ENCODE measurements at regions not wholly inside any gene's neighbourhood (a gene's known extent, or its start where the extent isn't known, plus 50 kb on each side); places are given as distances from the start of the nearest gene placed in this dataset.

- in situ Hi-C loops (cut with MboI) = no loop called here
- 48 to 58% methylated on average over 4 of the region's 4 CpGs for WGBS, 2 experiments (ENCODE audit: low coverage in 1 of 2, low lambda C conversion rate in 2 of 2, missing lambda C conversion rate in 2 of 2)
Measured at GRCh38 chr11:11089805-11090204, 232.0 kb upstream of the ZBED5 start.

GRCh38 chr11:11086979-11087378, 229.1 kb upstream of the ZBED5 start:
- Histone ChIP-seq H4K20me1 (ENCODE audit: insufficient read depth) (no peaks in the 10 kb centered on the region), H3K79me2 (ENCODE audit: insufficient read depth) (no peaks in the 10 kb centered on the region), H3K9ac (no peak overlapping the region), H3K27ac (no peak overlapping the region), H2AFZ (no peak overlapping the region), H3K9me2 (ENCODE audit: insufficient read depth) (no peaks in the 10 kb centered on the region), H3K36me3 (ENCODE audit: low read depth) (no peaks in the 10 kb centered on the region), H3K9me3 (ENCODE audit: low read depth) (no peaks in the 10 kb centered on the region), H3K4me2 (ENCODE audit: unreplicated experiment) (no peak overlapping the region), H3K27me3 (replicated peaks; ENCODE audit: insufficient read depth) (peaks cover 34% of the 10 kb centered on the region), H3K4me1 (ENCODE audit: insufficient read depth) (no peaks in the 10 kb centered on the region), H3K4me3 (no peak overlapping the region), H3F3A (ENCODE audit: insufficient read depth) (no peaks in the 10 kb centered on the region)
- in situ Hi-C loops (cut with MboI) = no loop called here
- DNase-seq = no peak
- TF ChIP-seq EZH2phosphoT487 (IDR thresholded peaks at IDR 0.05; ENCODE audit: insufficient read depth, low read depth) (no peak), EZH2 (IDR thresholded peaks at IDR 0.05; ENCODE audit: insufficient read depth, poor library complexity, severe bottlenecking) (no peak)
- 43 to 61% methylated on average over 2 of the region's 2 CpGs for WGBS, 2 experiments (ENCODE audit: low coverage in 1 of 2, low lambda C conversion rate in 2 of 2, missing lambda C conversion rate in 2 of 2)

More at GRCh38 chr11:11089805-11090204, 232.0 kb upstream of the ZBED5 start:
- Histone ChIP-seq H3K27ac (no peak overlapping the region), H3K36me3 (ENCODE audit: low read depth) (no peaks in the 10 kb centered on the region), H4K20me1 (ENCODE audit: insufficient read depth) (no peaks in the 10 kb centered on the region), H3K4me2 (ENCODE audit: unreplicated experiment) (no peak overlapping the region), H3K4me1 (ENCODE audit: insufficient read depth) (no peaks in the 10 kb centered on the region), H3K9me3 (ENCODE audit: low read depth) (no peaks in the 10 kb centered on the region), H3K9me2 (ENCODE audit: insufficient read depth) (no peaks in the 10 kb centered on the region), H2AFZ (no peak overlapping the region), H3K27me3 (replicated peaks; ENCODE audit: insufficient read depth) (peaks cover 28% of the 10 kb centered on the region; the same call in 1 of the 2 replicates), H3K4me3 (no peak overlapping the region), H3F3A (ENCODE audit: insufficient read depth) (no peaks in the 10 kb centered on the region), H3K79me2 (ENCODE audit: insufficient read depth) (no peaks in the 10 kb centered on the region), H3K9ac (no peak overlapping the region)
- no peak for DNase-seq
- TF ChIP-seq EZH2phosphoT487 (IDR thresholded peaks at IDR 0.05; ENCODE audit: insufficient read depth, low read depth) (no peak), EZH2 (IDR thresholded peaks at IDR 0.05; ENCODE audit: insufficient read depth, poor library complexity, severe bottlenecking) (no peak)

GRCh38 chr11:11085580-11085979, 227.7 kb upstream of the ZBED5 start:
- in situ Hi-C loops (cut with MboI) = no loop called here
- TF ChIP-seq EZH2phosphoT487 (IDR thresholded peaks at IDR 0.05; ENCODE audit: insufficient read depth, low read depth) (no peak), EZH2 (IDR thresholded peaks at IDR 0.05; ENCODE audit: insufficient read depth, poor library complexity, severe bottlenecking) (no peak)
- H3K27me3 ChIP-seq (replicated peaks; ENCODE audit: insufficient read depth) = peaks cover 47% of the 10 kb centered on the region
- H3K79me2 ChIP-seq (ENCODE audit: insufficient read depth) = no peaks in the 10 kb centered on the region
- H3K9me3 ChIP-seq (ENCODE audit: low read depth) = no peaks in the 10 kb centered on the region
- H3K36me3 ChIP-seq (ENCODE audit: low read depth) = no peaks in the 10 kb centered on the region
- no peaks in the 10 kb centered on the region for H3K4me1 ChIP-seq (ENCODE audit: insufficient read depth)
- no peaks in the 10 kb centered on the region for H4K20me1 ChIP-seq (ENCODE audit: insufficient read depth)
- no peak overlapping the region for H3K9ac ChIP-seq
- no peak overlapping the region for H3K4me3 ChIP-seq
- no peak overlapping the region for H2AFZ ChIP-seq
- no peak for DNase-seq
- no peak overlapping the region for H3K4me2 ChIP-seq (ENCODE audit: unreplicated experiment)
- no peaks in the 10 kb centered on the region for H3F3A ChIP-seq (ENCODE audit: insufficient read depth)
- H3K27ac ChIP-seq = no peak overlapping the region
- H3K9me2 ChIP-seq (ENCODE audit: insufficient read depth) = no peaks in the 10 kb centered on the region

GRCh38 chr11:11084337-11084736, 226.5 kb upstream of the ZBED5 start:
- no peaks in the 10 kb centered on the region for H3K36me3 ChIP-seq (ENCODE audit: low read depth)
- no peak for DNase-seq
- H3K4me1 ChIP-seq (ENCODE audit: insufficient read depth) = no peaks in the 10 kb centered on the region
- H3K4me3 ChIP-seq = no peak overlapping the region
- H2AFZ ChIP-seq = no peak overlapping the region
- H3K9me2 ChIP-seq (ENCODE audit: insufficient read depth) = no peaks in the 10 kb centered on the region
- no peak overlapping the region for H3K9ac ChIP-seq
- TF ChIP-seq EZH2 (IDR thresholded peaks at IDR 0.05; ENCODE audit: insufficient read depth, poor library complexity, severe bottlenecking) (no peak), EZH2phosphoT487 (IDR thresholded peaks at IDR 0.05; ENCODE audit: insufficient read depth, low read depth) (no peak)
- H3K27me3 ChIP-seq (replicated peaks; ENCODE audit: insufficient read depth) = peaks cover 58% of the 10 kb centered on the region
- no peak overlapping the region for H3K27ac ChIP-seq
- H3K9me3 ChIP-seq (ENCODE audit: low read depth) = no peaks in the 10 kb centered on the region
- no peaks in the 10 kb centered on the region for H4K20me1 ChIP-seq (ENCODE audit: insufficient read depth)
- WGBS, 2 experiments (ENCODE audit: low coverage in 1 of 2, low lambda C conversion rate in 2 of 2, missing lambda C conversion rate in 2 of 2) = 22 to 30% methylated on average over 1 of the region's 1 CpG
- no peaks in the 10 kb centered on the region for H3F3A ChIP-seq (ENCODE audit: insufficient read depth)
- in situ Hi-C loops (cut with MboI) = no loop called here
- H3K4me2 ChIP-seq (ENCODE audit: unreplicated experiment) = no peak overlapping the region
- H3K79me2 ChIP-seq (ENCODE audit: insufficient read depth) = no peaks in the 10 kb centered on the region

- Histone ChIP-seq H3K79me2 (ENCODE audit: insufficient read depth) (no peaks in the 10 kb centered on the region), H4K20me1 (ENCODE audit: insufficient read depth) (no peaks in the 10 kb centered on the region), H3F3A (ENCODE audit: insufficient read depth) (no peaks in the 10 kb centered on the region), H3K4me3 (no peak overlapping the region), H3K4me2 (ENCODE audit: unreplicated experiment) (no peak overlapping the region), H3K36me3 (ENCODE audit: low read depth) (no peaks in the 10 kb centered on the region), H3K27ac (no peak overlapping the region), H3K9ac (no peak overlapping the region), H3K4me1 (ENCODE audit: insufficient read depth) (no peaks in the 10 kb centered on the region), H3K9me3 (ENCODE audit: low read depth) (no peaks in the 10 kb centered on the region), H3K27me3 (replicated peaks; ENCODE audit: insufficient read depth) (peaks cover 60% of the 10 kb centered on the region), H3K9me2 (ENCODE audit: insufficient read depth) (no peaks in the 10 kb centered on the region), H2AFZ (no peak overlapping the region)
- DNase-seq = no peak
- in situ Hi-C loops (cut with MboI) = no loop called here
- TF ChIP-seq EZH2phosphoT487 (IDR thresholded peaks at IDR 0.05; ENCODE audit: insufficient read depth, low read depth) = no peak
- TF ChIP-seq EZH2 (IDR thresholded peaks at IDR 0.05; ENCODE audit: insufficient read depth, poor library complexity, severe bottlenecking) = no peak
- WGBS, 2 experiments (ENCODE audit: low coverage in 1 of 2, low lambda C conversion rate in 2 of 2, missing lambda C conversion rate in 2 of 2) = 47 to 58% methylated on average over 2 of the region's 2 CpGs
Measured at GRCh38 chr11:11083441-11083840, 225.6 kb upstream of the ZBED5 start.

All from GM23248 (cell line).